Uterus (tissue), 2 donors: ENCODE measurements at regions not wholly inside any gene's neighbourhood (a gene's known extent, or its start where the extent isn't known, plus 50 kb on each side); places are given as distances from the start of the nearest gene placed in this dataset.

ENCODE experiments used
- CTCF ChIP-seq, 4 experiments: fragments of 200-600 bp in 2 of 4; fragments of 450-650 bp in 2 of 4; sonication (generic) in 2 of 4; IDR thresholded peaks; one replicate each; pipeline ENCODE4 v1.5.1; 2016 to 2019; ENCODE audit warnings: antibody characterized with exemption in 4 of 4, mild to moderate bottlenecking in 2 of 4, moderate library complexity in 1 of 4
- POLR2A ChIP-seq, 2 donors: fragments of 450-650 bp; IDR thresholded peaks; one replicate each; pipeline ENCODE4 v1.6.1; 2016; ENCODE audit warnings: antibody characterized with exemption in 2 of 2, mild to moderate bottlenecking in 1 of 2, moderate library complexity in 1 of 2

DNA sequence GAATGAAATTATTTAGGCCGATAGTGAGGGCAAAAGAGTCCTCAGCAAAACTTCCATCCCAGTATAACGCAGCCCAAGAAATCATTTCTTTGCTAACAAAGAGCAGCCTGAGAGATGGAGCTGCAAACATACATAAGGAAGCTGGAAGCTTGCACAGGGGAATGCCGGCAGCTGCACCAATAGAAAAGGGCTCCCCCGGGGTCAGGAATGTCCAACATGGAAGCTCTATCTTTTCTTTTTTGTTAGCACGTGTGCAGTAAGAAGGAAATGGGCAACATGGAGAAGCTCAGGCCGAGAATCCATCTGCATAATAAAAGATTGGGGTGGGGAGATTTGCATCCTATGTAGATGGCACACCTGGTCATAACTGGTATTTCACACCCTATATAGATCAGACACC is 1363.5 kb upstream of the PCDH20 start:
- TF ChIP-seq CTCF (IDR thresholded peaks at IDR 0.05), result no peak
- TF ChIP-seq POLR2A (IDR thresholded peaks at IDR 0.05), result no peak
